Astrocyte of the cerebellum (primary cell): ENCODE measurements at regions not wholly inside any gene's neighbourhood (a gene's known extent, or its start where the extent isn't known, plus 50 kb on each side); places are given as distances from the start of the nearest gene placed in this dataset.

ENCODE experiments used
- DNase-seq: peaks from one replicate; pipeline ENCODE4 v3.0.0-alpha.2; 2011; ENCODE audit warnings: low read depth
- H3K4me3 ChIP-seq: 2 replicates; pipeline ENCODE4 v1.5.1; 2011; ENCODE audit warnings: mild to moderate bottlenecking, low read depth, low read length, moderate library complexity
- in situ Hi-C: cut with HindIII; loops from 2 replicates; pipeline ENCODE4 v1.10.0; 2017; ENCODE audit warnings: low sequenced_read_pairs
- TF ChIP-seq, protein P1 (sequence below): IDR thresholded peaks from 2 replicates; pipeline ENCODE4 v1.5.1; 2012; ENCODE audit warnings: low read length, low read depth, moderate library complexity, mild to moderate bottlenecking; ENCODE audit errors: missing control alignments

DNA sequence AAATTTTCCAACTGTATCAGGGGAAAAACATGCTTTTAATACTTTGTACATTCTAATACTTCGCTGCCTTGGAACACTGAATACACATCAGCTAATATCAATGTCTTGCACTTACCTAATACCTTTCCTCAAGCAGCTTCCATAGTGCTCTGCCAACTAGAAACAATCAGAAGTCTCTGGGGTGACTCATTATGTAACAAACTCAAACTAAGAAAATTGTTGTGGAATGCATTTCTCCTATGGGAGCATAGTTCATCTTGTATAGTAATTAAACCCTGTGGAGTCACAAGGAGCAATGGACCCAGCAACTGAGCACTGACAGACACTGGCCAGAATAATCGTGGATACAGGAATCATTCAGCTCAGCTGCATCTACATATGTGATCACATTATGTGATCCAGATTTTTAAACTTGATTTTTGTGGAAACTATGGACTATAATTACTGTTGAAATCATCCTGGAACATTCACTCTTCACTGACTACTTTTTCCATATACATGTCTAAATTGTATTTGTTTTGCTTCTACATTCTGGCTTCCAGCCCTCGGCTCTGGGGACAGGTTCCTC, 496.9 kb downstream of the TMA16 start:
- TF ChIP-seq, protein P1, sequence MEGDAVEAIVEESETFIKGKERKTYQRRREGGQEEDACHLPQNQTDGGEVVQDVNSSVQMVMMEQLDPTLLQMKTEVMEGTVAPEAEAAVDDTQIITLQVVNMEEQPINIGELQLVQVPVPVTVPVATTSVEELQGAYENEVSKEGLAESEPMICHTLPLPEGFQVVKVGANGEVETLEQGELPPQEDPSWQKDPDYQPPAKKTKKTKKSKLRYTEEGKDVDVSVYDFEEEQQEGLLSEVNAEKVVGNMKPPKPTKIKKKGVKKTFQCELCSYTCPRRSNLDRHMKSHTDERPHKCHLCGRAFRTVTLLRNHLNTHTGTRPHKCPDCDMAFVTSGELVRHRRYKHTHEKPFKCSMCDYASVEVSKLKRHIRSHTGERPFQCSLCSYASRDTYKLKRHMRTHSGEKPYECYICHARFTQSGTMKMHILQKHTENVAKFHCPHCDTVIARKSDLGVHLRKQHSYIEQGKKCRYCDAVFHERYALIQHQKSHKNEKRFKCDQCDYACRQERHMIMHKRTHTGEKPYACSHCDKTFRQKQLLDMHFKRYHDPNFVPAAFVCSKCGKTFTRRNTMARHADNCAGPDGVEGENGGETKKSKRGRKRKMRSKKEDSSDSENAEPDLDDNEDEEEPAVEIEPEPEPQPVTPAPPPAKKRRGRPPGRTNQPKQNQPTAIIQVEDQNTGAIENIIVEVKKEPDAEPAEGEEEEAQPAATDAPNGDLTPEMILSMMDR = no peak
- in situ Hi-C loops = no loop called here
- H3K4me3 ChIP-seq = no peak overlapping the region
- DNase-seq = peak; percentile 9

DNA sequence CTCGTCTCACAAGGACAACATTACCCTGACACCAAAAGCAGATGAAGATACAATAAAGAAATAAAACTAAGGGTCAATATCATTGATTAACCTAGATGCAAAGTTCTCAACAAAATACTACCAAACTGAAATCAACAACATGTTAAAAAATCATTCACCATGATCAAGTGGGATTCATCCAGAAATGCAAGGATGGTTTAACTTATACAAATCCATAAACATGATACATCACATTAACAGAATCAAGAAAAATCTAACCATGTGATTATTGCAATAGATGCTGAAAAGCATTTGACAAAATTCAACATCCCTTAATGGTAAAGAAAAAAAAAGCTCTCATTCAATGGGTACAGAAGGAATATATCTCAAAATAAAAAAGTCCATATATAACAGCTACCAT, 514.9 kb downstream of the TMA16 start:
- no peak overlapping the region for H3K4me3 ChIP-seq
- TF ChIP-seq, protein P1 = no peak
- in situ Hi-C loops = loop anchor here (25.0 kb wide), 1 partner anchor 447 kb away; no protein-coding TSS in a partner anchor
- DNase-seq = no peak

DNA sequence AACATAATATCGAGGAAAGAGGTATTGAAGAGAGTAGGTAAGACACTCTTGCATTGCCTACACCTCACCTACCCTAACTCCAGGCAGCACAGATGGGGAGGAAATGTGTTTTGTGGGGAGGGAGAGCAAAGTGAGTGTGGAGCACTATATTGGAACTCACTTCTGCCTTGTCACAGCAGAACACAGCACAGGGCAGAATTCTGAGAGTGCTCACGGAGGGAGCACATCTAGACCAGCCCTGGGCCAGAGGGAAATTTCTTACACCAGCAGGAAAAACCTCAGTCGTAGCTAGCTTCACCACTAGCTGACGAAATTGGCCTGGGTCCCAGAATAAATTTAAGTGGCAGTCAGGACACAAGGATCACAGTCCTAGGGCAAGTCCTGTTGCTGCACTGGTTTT, 517.3 kb downstream of the TMA16 start:
- TF ChIP-seq, protein P1 = no peak
- H3K4me3 ChIP-seq = no peak overlapping the region
- in situ Hi-C loops = loop anchor here (25.0 kb wide), 1 partner anchor 449 kb away; no protein-coding TSS in a partner anchor
- DNase-seq = no peak

DNA sequence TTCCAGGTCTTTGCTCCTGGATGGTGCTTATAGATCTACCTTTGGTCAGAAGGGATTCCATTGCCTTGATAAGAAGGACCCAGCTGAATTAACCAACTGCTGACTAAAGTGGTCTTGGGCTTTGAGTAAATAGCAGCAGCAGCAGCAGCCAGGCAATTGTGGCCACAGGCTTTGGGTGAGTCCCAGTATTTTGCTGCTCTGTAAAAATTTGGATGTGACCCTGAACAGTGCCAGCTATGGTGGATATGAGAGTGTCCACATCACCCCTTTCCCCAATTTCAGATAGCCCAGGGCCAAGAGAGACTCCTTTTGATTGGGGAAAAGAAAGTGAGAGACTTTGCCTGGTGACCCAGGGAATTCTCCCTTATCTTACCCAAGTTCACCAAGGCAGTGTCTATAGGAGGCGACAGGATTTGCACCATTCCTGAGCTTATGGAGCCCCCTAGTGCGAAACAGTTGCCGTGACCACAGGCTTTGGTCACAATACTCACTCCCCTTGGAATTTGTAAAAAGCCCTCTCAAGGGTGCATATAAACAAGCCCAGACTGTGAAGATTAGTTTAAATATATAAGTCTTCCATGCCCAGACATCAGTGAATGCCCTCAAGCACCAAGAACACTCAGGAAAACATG, 518.0 kb downstream of the TMA16 start:
- in situ Hi-C loops = loop anchor here (25.0 kb wide), 1 partner anchor 450 kb away; no protein-coding TSS in a partner anchor
- DNase-seq = peak; percentile 23
- TF ChIP-seq, protein P1 = peak; percentile 72
- H3K4me3 ChIP-seq = no peak overlapping the region

DNA sequence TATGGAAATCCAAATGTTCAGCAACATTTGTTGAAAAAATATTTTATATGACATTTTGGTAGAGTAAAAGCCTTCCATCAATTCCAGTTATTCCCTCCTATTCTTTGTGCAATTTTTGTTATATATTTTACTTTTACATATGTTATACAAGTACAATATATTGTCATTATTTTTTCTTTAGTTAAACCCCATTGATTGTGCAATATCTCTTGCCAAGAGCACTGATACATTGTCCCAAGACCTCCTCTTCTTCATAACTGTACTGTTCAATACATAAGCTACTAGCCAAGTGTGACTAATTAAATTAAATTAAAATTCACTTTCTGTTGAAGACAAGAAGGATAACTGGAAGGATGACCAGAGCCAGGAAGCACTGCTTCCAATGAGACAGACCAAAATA, 527.5 kb downstream of the TMA16 start:
- TF ChIP-seq, protein P1 = no peak

DNA sequence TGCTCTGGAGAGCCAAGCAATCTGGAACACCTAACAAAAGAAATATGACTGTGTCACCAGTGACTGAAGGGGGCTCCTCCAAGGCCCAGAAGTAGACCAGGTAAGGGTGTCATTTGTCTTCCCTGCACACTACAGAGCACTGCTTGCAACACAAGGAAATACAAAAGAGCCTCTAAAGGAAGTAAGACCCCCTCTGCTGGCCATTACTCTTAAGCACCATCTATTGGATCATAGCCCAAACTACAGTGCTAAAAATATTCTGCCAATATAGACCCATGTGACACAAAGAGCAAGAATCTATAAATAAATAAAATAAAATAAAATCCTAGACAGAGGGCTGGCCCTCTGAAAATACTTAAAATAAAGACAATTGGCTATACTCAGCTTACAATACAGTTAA, 528.7 kb downstream of the TMA16 start:
- no peak overlapping the region for H3K4me3 ChIP-seq
- in situ Hi-C loops = loop anchor here (25.0 kb wide), 1 partner anchor 461 kb away; no protein-coding TSS in a partner anchor
- DNase-seq = no peak
- TF ChIP-seq, protein P1 = no peak

More for the DNA sequence above, 527.5 kb downstream of the TMA16 start:
- no peak for DNase-seq
- in situ Hi-C loops = loop anchor here (25.0 kb wide), 1 partner anchor 460 kb away; no protein-coding TSS in a partner anchor
- no peak overlapping the region for H3K4me3 ChIP-seq
